ENCODE measurements at regions not wholly inside any gene's neighbourhood (a gene's known extent, or its start where the extent isn't known, plus 50 kb on each side); places are given as distances from the start of the nearest gene placed in this dataset.

GRCh38 chr11:10922892-10923291 lies 65.0 kb upstream of the ZBED5 start:
- no peak for DNase-seq (ENCODE audit: low spot score)
- peaks cover 14% of the 10 kb centered on the region for H3K4me1 Mint-ChIP-seq
- ChIA-PET POLR2A (interaction anchor here (0.8 kb wide), 1 partner anchor 114 kb away, joined by 3 read pairs; the partner anchor contains the start of gene EIF4G2), CTCF (interaction anchor here (0.7 to 1.0 kb wide), 2 partner anchors 44 to 225 kb away, joined by 3 read pairs; no protein-coding TSS in a partner anchor)
- peaks cover 4% of the 10 kb centered on the region; the same call in 1 of the 2 replicates for H3K27me3 Mint-ChIP-seq (ENCODE audit: low read depth)
- ATAC-seq: no peak
- TF ChIP-seq ZNF281 (CRISPR knock-in tag; IDR thresholded peaks at IDR 0.05) (no peak), ETV6 (CRISPR knock-in tag; IDR thresholded peaks at IDR 0.05) (no peak), NFE2L1 (CRISPR knock-in tag; IDR thresholded peaks at IDR 0.05) (no peak), IRF1 (CRISPR knock-in tag; IDR thresholded peaks at IDR 0.05) (no peak), FOXK1 (CRISPR knock-in tag; IDR thresholded peaks at IDR 0.05) (no peak), ZBTB43 (CRISPR knock-in tag; IDR thresholded peaks at IDR 0.05) (no peak), RORB (CRISPR knock-in tag; IDR thresholded peaks at IDR 0.05) (no peak), ATF6 (CRISPR knock-in tag; IDR thresholded peaks at IDR 0.05) (no peak)
- H3K9me3 Mint-ChIP-seq: peaks cover 11% of the 10 kb centered on the region
- no peak overlapping the region for H3K27ac Mint-ChIP-seq
- no peak overlapping the region for H3K4me3 Mint-ChIP-seq
- peaks cover 10% of the 10 kb centered on the region for H3K36me3 Mint-ChIP-seq

GRCh38 chr11:10920875-10921274 lies 63.0 kb upstream of the ZBED5 start:
- ChIA-PET CTCF (interaction anchor here (1.3 kb wide), 1 partner anchor 42 kb away, joined by 3 read pairs; no protein-coding TSS in a partner anchor), POLR2A (no interaction called here)
- peaks cover 26% of the 10 kb centered on the region for H3K9me3 Mint-ChIP-seq
- TF ChIP-seq E2F1 (CRISPR knock-in tag; IDR thresholded peaks at IDR 0.05): no peak
- TF ChIP-seq ZNF219 (CRISPR knock-in tag; IDR thresholded peaks at IDR 0.05; ENCODE audit: borderline replicate concordance): no peak
- TF ChIP-seq ELF4 (CRISPR knock-in tag; IDR thresholded peaks at IDR 0.05; ENCODE audit: low read depth): no peak
- no peak for TF ChIP-seq PREB (CRISPR knock-in tag; IDR thresholded peaks at IDR 0.05; ENCODE audit: borderline replicate concordance)
- no peak for TF ChIP-seq IRF2 (CRISPR knock-in tag; IDR thresholded peaks at IDR 0.05; ENCODE audit: borderline replicate concordance, low read depth)
- TF ChIP-seq JAZF1 (CRISPR knock-in tag; IDR thresholded peaks at IDR 0.05): no peak
- TF ChIP-seq ATF3 (CRISPR knock-in tag; conservative IDR thresholded peaks at IDR 0.05): no peak
- TF ChIP-seq ZNF138 (CRISPR knock-in tag; conservative IDR thresholded peaks at IDR 0.05): no peak
- TF ChIP-seq ZBTB43 (CRISPR knock-in tag; IDR thresholded peaks at IDR 0.05): no peak
- no peak for TF ChIP-seq ZNF671 (CRISPR knock-in tag; IDR thresholded peaks at IDR 0.05)
- DNase-seq (ENCODE audit: low spot score) (no peak), ATAC-seq (no peak)
- H3K27ac Mint-ChIP-seq: no peak overlapping the region
- peaks cover 22% of the 10 kb centered on the region for H3K36me3 Mint-ChIP-seq
- peaks cover 4% of the 10 kb centered on the region; the same call in 1 of the 2 replicates for H3K27me3 Mint-ChIP-seq (ENCODE audit: low read depth)
- peaks cover 8% of the 10 kb centered on the region for H3K4me1 Mint-ChIP-seq
- H3K4me3 Mint-ChIP-seq: no peak overlapping the region
